GM12873 (cell line): ENCODE measurements at regions not wholly inside any gene's neighbourhood (a gene's known extent, or its start where the extent isn't known, plus 50 kb on each side); places are given as distances from the start of the nearest gene placed in this dataset.

ENCODE experiments used
- TF ChIP-seq, protein P1 (sequence below): IDR thresholded peaks from 2 replicates; pipeline ENCODE4 v1.5.1; 2012; ENCODE audit warnings: low read depth, mild to moderate bottlenecking, moderate library complexity, low read length, control low read depth; ENCODE audit not compliant: insufficient read depth; ENCODE audit errors: missing control alignments

DNA sequence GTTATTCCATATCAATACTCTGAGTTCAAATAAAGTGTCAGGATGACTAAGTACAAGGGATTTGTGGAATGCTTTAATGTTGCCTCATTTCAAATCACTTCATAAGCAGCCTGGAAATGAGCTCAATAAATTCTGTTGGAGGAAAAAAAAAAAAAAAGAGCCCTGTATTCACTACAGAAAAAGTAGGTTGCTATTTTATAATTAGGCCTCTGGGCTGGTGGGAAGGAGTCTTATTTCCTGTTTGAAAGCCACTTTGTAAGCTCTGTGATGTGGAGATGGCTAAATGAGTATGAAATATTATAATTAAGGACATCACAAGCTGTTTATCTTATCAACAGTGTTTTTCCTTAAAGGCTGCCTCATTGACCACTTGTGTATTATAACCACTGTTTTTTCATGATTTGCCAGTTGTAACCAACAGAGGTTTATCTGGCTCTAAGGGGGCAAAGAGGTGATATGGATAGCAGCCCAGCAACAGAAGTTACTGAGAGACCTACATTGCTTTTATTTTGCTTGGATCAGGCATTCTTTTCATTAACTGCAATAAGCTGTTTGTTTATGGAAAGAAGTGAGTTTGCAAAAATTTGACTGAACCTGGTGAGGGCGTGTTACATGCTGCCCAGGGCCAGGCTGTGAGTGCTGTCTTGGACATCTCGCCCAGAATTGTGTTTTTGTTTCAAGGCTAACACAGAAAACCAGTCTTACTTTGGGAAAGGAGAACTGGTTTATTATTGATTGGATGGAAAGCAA lies 563.3 kb upstream of the MAP3K7 start:
- TF ChIP-seq, protein P1, sequence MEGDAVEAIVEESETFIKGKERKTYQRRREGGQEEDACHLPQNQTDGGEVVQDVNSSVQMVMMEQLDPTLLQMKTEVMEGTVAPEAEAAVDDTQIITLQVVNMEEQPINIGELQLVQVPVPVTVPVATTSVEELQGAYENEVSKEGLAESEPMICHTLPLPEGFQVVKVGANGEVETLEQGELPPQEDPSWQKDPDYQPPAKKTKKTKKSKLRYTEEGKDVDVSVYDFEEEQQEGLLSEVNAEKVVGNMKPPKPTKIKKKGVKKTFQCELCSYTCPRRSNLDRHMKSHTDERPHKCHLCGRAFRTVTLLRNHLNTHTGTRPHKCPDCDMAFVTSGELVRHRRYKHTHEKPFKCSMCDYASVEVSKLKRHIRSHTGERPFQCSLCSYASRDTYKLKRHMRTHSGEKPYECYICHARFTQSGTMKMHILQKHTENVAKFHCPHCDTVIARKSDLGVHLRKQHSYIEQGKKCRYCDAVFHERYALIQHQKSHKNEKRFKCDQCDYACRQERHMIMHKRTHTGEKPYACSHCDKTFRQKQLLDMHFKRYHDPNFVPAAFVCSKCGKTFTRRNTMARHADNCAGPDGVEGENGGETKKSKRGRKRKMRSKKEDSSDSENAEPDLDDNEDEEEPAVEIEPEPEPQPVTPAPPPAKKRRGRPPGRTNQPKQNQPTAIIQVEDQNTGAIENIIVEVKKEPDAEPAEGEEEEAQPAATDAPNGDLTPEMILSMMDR, result no peak

DNA sequence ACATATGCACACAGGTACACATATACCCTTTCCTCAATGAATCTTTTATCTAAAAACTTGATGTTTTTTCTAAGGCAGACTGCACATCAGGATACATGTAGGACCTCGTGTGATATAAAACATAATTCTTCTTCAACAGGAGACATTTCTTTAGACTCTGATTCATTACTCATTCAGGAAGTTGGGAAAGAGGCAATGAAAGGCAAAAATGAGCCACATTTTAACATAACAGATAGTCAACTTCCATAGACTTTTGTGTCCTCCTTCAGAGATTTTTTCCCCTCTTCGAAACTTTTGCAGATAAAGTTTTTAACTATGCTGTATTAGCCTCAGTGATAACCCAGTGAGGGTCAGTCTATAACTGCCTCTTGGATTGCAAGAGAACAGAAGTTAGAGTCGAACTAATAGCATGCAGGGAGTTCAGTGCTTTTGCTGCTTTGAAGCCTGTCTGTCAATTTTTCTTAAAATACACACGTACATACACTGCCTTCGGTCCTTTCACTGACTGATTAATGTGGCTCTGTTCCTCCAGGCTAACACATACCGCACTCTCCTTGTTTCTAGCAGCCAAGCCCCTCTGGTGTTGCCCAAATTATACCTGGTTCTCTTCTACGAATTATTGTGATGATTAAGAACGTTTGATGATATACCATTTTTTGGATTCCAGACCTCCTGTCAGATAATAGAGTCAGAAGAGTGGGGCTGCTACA lies 562.5 kb upstream of the MAP3K7 start:
- TF ChIP-seq, protein P1, result no peak

DNA sequence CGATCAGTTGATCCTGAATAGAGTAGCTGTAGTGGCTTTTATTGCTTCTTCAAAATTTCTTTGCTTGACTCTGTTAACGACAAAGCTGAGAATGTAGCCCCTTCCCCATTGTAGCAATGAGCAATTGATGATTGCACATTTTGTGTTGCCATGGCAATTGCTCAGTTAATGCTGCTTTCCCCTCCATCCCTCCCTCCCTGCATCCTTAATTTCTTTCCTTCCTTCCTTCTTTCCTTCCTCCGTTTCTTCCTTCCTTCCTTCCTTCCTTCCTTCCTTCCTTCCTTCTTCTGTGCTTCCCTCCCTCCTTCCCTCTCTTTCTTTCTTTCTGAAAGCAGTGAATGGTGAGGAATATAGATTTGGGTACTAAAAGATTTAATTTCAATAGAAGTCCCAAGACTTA lies 557.3 kb upstream of the MAP3K7 start:
- TF ChIP-seq, protein P1, result no peak

DNA sequence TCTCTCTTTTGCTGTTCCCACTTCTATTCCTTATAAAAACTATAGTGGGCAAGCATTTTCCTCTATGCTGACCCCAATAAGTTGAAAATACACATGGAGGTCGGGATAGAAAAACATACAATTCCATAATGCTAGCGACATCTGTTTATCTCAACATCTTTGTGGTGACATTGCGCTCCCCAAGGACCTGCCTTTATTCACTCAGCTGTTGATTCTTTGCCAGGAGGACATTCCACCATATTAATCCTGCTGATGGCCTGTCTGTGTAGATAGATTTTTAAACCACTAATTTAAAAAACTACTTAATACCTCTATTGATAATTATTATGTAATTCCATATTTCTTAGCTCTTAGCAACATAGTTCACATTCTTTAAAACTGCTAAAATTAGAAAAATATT lies 555.3 kb upstream of the MAP3K7 start:
- TF ChIP-seq, protein P1, result no peak

DNA sequence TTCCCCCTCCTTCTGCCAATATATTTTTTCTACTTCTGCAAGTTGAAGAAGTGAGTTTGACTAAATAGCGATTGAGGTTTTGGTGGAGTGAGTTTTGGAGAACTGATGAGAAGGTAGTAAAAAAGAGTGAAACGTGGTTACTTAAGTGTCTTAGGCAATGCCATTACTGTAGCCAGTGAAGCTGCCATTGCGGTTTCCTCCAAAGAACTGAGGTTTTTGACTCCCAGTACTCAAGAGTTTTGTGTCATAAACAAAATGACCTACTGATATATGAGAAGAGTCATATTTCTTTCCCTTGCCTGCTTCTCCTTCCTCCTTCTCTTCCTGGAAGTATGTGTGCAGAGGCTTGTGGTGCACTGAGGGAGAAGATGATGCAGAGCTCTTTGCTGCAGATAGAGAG lies 554.5 kb upstream of the MAP3K7 start:
- TF ChIP-seq, protein P1, result no peak

DNA sequence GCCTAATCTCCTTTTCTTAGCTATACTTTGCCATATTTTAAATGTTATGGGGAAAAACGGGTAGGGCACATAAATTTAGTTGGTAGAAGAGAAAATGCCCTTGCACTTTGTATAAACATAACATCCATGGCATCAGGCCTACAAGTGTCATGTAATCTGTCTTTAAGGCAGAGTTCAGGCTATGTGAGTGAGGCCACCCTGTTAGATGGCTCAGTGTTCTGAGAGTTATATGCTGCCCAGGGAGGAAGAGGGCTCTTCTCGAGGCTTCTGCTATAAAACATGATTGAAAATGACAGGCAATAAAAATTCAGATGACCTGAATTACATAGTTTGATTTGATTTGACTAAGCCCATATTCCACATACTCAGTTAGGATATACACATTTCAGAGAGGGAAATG lies 553.6 kb upstream of the MAP3K7 start:
- TF ChIP-seq, protein P1, result no peak

DNA sequence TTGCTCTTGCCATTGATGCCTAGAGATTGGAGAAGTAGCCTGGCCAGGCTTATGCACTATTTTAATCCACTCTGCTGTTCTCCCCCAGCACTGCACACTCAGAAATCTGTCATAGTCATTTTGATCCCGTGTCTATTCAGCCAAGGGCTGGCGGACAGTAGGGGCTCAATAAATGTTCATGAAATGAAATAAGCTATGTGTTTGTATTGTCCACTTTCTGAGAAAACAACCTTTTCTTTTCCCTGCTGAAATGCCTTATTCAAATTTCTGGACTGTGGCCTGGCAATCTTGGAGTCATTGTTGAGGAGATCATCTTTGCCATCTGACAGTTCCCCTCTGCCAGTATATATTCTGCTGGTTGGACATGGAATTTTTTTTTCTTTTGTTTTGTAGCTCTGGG lies 550.4 kb upstream of the MAP3K7 start:
- TF ChIP-seq, protein P1, result no peak
